ENCODE measurements at regions not wholly inside any gene's neighbourhood (a gene's known extent, or its start where the extent isn't known, plus 50 kb on each side); places are given as distances from the start of the nearest gene placed in this dataset.
"Not testable (repeated sequence)": the region's sequence is repeated elsewhere in the genome, so short reads cannot be mapped to it uniquely, and the experiment has no call there.

DNA sequence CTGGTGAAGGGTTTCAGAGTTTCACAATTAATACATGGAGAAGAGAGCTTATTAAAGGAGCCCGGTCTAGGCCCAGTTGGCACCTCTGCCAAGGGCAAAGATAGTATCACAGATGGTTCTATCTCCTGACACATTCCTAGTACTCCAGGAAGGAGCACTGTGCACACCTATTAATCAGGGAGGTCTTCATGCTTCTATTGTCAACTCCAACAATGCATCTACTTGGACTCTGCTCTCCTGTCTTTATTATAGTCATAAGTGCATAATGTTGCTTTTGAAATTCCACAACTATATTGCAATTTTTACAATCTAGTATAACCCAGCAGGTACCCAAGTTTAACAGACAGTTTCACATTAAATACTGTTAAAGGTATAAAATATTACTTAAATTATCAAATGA lies 174.5 kb upstream of the TSC22D1 start:
- DNase-seq, result no peak

DNA sequence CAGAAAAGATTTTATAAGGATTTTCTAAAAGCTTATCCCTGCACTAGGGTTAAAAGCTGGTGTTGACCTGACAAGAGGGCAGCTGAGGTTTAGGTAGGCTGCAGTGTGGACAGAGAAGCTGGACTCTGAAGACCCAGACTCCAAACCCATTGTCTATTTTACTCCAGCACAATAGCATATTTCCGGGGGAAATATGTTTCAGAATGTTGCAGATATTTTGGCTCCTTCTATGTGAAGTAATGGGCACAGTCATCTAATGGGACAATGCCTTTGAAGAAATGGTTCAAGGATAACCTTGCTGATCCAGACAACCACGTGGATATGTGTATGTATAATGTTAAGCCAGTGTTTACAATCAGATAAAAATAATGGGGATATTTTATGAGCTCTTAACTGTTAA lies 173.8 kb upstream of the TSC22D1 start:
- DNase-seq, result no peak

DNA sequence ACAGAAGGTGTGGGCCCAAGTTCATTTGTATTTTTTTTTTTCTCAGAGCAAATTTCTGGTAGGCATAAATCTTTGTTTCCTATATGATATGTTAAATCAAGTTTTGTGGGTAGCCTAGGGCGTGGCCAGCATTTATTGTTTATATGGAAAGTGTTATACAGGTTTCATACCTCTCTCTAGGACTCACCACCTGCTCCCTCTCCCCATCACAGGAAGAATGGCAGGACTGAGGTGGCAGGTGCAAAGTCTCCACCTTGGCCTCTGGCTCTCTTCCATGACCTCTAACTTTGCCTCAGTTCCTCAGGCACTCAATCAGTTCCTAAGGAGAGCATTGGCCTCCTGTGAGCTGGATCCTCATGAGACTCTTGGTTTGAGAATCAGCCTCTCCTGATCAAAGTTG lies 172.3 kb upstream of the TSC22D1 start:
- no peak for DNase-seq

DNA sequence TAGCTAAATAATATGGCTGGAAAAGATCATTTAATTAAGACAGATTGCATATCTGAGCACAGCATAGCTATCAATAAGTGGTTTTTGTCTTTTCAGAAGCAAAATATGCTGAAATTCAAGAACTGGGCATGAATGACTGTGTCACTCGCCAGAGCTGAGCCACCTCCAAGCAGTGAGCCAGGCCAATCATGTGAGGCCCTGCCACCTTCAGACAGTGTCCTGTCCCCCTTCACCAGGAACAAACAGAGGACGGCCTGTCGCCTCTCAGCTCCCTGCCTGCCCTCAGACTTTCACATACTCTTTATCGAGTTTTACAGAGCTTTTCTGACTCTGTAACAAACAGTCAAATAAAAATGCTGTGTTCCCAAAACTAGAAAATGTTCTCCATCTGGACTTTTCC lies 171.0 kb upstream of the TSC22D1 start:
- DNase-seq, result no peak

DNA sequence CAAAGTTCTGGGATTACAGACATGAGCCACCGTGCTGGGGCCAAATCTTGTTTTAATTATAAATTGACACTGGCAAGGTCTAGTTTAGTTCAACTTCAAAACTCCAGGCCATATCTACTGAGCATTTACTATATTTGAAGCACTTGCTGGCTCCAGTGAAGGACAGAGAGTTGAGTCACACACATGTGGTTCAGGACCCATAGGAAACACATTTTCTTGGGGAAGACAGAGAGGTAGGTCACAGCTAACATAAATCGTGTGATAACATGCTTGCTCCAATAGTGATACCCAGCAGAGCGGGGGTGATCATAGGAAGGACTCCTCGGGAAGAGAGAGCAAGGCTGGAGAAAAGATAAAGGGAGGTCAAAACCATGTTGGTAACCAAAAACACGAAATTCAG lies 170.6 kb upstream of the TSC22D1 start:
- no peak for DNase-seq

DNA sequence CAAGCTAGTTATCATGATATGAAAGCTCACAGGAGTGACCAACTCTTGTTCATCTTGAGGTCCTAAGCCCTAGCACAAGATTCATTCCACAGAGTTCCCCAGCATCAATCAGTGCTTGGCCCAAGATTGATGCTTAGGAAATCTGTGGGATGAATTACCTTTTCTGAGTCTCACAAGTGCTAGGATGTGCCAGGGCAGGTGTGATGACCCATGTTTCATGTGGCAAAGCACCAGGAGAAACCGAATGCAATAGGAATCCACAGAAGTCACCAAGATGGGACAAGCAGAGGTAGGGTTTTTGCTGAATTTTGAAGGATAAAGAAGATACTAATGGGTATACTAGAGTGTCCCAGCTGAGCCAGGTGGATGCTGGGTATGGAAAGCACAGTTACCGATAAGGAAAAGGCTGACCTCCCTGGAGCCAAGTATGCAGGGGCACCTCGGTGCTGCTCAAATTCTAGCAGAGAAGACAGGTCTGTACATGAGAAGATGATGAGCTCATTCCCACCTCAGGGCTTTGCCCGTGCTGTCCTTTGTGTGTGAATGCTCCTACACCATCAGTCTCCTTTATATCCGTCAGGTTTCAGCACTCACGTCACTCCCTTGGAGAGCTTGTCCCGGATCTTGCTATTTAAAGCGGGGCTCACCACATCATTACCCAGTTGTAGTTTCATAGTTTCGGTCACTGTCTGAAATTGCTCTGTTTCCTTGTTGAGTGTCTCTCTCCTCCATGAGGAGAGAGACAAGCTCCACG lies 168.9 kb upstream of the TSC22D1 start:
- no peak for DNase-seq

DNA sequence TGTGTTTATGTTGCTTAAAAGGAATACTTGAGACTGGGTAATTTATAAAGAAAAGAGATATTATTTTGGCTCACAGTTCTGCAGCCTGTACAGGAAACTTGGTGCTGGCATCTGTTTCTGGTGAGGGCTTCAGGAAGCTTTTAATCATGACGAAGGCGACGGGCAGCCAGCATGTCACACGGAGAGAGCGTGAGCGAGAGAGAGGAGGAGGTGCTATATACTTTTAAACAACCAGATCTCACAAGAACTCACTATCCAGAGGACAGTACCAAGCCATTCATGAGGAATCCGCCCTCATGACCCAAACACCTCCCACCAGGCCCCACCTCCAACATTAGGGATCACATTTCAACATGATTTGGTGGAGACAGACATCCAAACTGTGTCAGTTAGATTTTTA lies 163.4 kb upstream of the TSC22D1 start:
- no peak for DNase-seq

DNA sequence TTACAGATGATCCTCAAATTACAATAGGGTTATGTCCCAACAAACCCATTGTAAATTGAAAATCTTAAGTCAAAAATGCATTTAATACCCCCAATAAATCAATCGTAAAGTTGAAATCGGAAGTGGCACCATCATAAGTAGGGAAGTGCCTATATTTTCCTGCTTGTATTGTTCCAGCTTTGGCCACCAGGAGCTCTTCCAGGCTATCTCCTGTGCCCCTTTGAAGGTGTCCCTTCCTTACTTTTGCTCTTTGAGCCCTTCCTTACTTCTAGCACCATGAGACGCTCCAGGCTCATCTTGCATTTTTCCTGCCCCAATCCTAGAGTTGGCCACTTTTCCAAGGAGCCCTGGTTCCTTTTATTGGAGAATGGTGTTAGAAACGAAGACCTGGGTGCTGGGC lies 163.0 kb upstream of the TSC22D1 start:
- no peak for DNase-seq

DNA sequence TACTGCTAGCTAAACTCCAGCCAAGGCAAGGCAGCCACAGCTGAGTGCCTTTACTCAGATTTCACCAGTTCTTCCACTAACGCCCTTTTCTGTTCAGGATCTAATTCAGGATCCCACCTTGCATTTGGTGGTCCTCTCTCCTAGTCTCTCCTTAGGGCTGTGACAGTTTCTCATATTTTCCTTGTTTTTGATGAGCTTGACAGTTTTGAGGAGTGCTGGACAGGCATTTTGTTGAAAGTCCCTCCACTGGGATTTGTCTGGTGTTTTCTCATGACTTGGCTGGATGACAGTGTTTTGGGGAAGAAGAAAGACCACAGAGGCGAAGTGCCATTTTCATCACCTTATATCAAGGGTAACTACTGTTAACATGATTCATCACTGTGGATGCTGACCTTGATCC lies 162.3 kb upstream of the TSC22D1 start:
- no peak for DNase-seq

DNA sequence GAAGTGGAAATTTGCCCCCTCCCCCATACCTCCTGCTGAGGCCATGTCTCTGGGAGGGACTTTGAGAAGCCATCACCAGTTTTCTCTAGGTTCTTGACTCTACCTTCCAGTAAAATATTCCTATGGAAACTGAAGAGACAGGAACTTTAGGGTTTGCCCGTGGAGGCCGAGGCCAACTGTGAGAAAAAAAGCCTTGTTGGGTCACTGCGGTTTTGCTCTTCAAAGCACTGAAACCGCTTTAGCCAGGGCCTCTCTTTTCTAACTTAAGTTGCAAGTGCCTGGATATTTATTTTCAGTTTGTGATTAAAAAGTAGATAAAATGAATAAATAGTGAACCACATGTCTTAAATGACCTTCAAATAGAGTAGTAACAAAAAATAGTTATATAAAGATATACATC lies 159.7 kb upstream of the TSC22D1 start:
- no peak for DNase-seq

DNA sequence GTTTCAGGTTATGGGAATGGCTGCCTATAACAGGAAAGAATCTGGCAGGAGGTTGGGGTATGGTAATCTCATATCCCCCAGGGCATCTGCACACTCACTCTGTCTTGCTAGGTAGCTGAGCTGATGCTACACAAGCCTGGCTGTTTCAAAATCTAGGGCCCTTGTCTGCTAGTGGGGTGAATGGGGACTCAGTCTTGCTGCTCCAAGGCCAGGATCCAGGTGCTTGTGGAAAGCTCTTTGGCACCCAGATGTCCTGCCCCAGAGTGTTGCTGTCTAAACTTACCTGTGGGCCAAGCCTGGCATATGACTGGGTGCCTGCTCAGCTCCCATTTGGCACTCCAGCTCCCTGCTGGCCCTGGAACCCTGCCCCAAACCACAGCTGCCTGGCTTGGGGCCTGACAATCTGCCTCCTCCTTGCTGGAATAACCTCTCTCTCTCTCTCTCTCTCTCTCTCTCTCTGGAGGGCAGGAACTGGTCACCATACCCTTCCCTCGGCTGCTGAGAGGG lies 158.1 kb upstream of the TSC22D1 start:
- DNase-seq, result peak; percentile 38 to 59 (median 40)

DNA sequence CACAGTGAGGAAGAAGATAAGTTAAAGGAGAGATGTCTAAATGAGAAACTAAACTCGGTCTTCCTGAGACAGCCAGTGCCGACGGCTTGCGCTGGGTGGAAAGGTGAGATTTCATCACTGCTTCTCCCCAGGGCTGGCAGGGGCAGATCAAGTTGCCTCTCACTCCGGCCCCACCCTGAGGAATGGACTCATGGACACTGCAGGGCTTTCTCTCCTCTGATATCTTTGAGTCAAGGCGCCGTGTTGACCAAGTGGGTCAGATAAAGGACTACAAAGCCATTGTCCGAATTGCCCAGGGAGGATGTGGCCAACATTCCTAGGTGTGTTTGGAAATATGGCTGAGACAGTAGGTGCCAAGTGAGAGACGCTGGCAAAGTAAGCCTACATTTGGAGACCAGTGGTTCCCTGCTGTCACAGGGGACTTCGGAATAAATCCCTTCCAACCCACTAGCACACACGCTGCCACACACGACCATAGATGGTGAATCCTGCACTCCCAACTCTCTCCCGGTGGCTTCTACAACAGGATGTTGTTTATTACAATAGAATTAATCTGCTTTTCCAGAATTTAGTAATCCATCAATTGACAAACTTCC lies 156.5 kb upstream of the TSC22D1 start:
- peak in 1 of 3 donors; percentile 10 for DNase-seq

DNA sequence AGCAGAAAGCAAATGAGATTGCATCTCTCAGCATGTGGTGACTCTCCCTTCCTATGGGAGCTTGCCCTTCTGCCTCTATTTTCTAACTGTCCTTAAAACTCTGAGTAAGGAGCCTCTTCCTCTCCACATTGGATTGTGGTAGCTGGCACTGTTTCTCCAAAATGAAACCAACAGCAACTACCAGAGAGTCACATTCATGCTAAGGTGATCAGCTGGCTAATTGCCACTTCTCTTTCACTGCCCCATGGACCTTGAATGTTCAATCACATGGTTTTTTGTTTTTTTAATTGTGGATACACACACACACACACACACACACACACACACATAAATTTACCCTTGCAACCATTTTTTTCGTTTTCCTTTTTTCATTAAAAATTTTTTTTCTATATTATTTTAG lies 154.7 kb upstream of the TSC22D1 start:
- DNase-seq, result no peak

DNA sequence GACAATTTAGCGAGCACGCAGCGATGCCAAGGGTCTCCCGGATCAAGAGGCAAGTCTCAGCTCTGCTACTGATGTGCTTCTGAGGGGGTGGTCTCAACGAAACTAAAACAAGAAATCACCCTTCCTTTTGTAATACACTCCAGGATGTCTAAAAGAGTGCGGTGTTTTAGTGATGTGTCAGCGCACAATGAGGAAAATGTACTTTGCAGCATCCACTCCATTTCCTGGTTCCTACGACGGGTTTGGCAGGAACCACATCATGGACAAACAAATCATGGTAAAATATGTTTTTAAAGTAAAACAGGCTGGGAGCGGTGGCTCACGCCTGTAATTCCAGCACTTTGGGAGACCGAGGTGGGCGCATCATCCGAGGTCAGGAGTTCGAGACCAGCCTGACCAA lies 154.0 kb upstream of the TSC22D1 start:
- DNase-seq, result no peak

DNA sequence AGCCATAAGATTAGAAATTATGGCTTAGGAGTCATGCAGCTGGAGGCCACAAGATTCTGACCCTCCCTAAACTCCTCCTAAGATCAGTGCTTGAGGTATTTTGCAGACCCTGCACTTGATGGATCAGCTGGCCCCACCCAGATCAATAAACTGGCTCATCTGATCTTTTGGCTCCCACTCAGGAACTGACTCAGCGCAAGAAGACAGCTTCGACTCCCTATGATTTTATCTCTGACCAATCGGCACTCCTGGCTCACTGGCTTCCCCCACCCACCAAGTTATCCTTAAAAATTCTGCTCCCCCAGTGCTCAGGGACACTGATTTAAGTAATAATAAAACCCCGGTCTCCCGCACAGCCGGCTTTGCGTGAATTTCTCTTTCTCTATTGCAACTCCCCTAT lies 151.5 kb upstream of the TSC22D1 start:
- not testable (repeated sequence) for DNase-seq

DNA sequence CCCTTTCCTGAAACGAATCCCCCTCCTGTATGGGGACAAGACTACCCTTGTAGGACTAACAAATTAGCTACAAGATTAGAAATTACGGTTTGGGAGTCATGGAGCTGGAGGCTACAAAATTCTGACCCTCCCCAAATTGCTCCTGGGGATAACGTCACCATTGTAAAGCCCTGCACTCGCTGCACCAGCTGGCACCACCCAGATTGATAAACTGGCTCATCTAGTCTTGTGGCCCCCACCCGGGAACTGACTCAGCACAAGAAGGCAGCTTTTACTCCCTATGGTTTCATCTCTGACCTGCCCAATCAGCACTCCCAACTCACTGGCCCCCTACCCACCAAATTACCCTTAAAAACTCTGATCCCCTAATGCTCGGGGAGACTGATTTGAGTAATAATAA lies 150.6 kb upstream of the TSC22D1 start:
- no peak for DNase-seq

DNA sequence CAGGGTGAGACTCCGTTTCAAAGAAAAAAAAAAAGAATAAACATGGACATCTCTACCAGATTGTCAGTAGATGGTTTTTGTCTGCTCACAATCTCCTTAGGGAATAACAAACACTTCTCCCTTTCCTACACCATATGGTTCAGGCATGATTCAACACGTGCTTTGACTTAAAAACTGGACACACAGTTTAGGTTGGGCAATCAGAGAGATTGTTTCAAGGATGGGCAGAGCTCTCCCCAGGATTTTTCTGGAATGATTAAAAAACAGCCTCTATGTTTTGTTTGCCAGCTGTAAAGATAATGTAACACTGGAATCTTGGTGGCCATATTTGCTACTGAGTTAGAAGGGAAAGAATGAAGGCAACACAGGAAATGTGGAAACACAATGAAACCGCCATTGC lies 150.1 kb upstream of the TSC22D1 start:
- DNase-seq, result peak in 1 of 3 donors; percentile 61

DNA sequence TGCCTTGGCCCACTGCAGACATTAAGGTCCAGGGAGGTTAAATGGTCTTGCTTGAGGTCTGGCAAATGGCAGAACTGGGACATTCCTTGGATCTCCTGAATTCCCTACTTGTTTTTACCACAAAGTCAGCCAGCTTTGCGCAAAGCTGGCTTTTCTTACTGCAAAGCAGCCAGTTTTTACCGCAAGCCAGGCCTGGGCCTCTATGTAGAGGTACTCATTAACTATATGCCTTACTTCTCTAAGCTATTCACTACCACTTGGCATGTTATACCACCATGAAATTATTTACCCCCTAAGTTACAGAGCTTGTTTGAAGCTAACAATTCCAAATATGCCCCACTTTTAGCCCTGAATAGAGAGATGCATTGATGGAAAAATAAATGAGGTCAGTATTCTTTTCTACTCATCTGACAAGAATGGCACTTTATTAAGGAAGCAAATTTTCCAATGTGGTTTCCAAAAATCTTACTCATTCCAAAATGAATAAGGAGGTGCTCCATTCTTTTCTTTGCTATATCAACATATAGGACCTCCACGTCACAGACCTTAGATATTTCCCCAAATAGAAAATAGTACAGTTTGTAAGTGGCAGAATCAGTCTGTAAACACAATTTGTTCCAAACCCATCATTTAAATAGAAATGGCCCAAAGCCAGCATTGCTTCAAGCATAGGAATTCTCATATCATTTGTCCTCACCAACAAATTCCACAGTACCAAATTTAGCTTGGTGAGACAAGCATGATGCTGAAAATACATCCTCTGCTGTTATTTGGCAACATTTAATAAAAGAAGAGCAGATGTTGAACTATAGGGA lies 143.9 kb upstream of the TSC22D1 start:
- peak in 2 of 3 donors; percentile 42 to 91 for DNase-seq

DNA sequence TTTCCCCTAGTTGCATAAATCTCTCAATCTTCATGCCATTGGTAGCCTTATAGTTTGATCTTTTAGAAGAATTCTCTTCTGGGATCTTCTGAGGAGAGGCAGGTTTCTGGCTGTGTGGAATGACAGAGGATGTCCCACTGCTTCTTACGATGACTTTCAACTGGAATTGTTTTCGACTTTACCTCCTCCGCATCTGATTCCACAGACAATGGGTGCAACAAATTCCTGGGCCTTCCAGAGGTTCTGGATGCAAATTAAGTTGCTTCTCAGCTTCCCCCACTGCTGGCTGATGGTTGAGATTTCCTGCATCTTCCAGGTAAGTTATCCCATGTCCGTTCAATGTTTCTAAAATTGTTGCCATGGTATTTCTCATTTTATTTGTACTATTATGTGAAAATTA lies 142.3 kb upstream of the TSC22D1 start:
- no peak for DNase-seq

DNA sequence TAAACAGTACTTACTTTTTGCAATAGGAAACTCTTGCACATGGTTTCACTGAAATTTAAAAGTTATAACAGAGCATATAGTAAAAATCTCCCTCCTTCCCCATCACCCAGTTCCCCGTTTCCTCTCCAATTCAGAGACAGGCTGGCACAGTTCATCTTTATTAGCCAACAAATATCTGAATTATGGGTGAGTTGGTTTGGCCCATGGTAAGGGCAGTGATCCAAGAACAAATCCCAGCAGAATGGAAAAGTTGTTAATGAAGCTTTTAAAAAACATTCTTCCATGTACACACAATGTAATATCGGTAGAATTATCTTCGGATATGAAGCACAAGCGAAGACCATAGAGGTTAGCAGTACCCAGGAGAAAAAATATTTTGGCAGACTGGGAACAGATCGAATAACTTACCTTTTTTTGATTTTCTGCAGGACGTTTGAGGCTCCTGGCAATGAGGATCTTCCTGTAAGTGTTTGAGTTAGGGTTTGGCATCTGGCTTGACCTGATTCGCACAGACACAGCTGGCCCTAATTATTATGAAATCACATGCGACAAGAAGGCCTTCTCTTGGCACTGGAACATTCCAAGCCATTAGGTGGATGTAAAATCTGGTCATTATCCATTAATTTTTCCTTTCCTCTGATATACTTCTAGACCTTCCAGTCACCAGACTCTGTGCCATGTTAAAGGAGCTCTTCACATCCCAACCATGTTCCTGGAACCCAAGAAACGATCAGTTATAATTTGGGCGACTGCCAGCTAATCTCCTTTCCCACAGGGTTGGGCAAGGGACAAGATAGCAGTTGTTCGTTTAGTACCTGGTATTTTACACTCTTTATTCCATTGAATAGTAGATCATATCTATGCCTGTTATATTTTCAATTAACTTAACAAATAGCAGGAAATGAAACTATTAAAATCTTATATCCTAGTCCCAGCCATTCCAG lies 139.4 kb upstream of the TSC22D1 start:
- DNase-seq, result peak in 2 of 3 donors; percentile 40 to 65

DNA sequence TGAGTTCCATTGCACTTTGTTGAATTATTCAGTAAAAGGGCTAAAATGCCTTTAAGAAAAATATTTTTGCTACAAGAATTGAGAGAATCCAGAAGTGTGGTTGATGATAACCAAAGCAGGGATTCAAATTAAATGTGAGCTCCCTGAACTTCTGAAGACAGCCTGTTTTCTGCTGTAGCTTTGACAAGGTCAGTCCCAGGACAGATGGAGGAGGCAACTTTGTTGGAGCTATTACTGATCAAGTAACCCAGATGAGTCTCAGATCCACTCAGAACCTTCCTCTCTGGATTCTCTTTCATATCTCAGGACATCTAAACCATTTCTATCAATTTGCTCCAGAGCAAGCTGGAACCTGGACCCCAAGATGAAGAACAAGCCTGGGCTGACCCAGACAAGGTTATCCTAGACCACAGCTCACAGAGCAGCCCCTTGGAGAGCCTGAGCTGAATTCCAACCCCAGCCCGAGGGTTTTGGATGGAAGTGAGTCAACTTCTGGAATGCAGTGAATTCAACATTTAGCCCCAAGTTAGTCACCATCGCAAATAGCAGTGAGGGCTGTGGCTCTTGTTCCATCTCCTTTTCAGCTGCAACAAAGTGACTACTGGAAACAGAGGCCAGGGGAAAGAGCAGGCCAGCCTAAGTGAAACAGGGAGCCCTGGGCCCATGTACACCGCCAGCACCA lies 137.8 kb upstream of the TSC22D1 start:
- peak in 1 of 3 donors; percentile 94 for DNase-seq

Measured in muscle of back (tissue), 3 donors.